ENCODE measurements at regions not wholly inside any gene's neighbourhood (a gene's known extent, or its start where the extent isn't known, plus 50 kb on each side); places are given as distances from the start of the nearest gene placed in this dataset.

GRCh38 chr12:87086118-87086891, 830.1 kb upstream of the MGAT4C start:
- Histone ChIP-seq H3K9ac (ENCODE audit: low read length) (no peak overlapping the region), H3K79me2 (ENCODE audit: insufficient read depth, low read length) (no peaks in the 10 kb centered on the region), H3K4me2 (ENCODE audit: low read length) (no peak overlapping the region), H3K9me3 (ENCODE audit: insufficient read depth, low read depth, low read length) (no peaks in the 10 kb centered on the region), H3K36me3 (ENCODE audit: insufficient read depth, low read length) (no peaks in the 10 kb centered on the region), H2AFZ (ENCODE audit: low read depth, low read length) (no peak overlapping the region), H3K27me3 (ENCODE audit: insufficient read depth, low read length) (no peaks in the 10 kb centered on the region), H3K27ac (ENCODE audit: low read depth, low read length) (no peak overlapping the region), H4K20me1 (ENCODE audit: insufficient read depth, low read length) (no peaks in the 10 kb centered on the region), H3K4me3 (ENCODE audit: insufficient read depth, low read depth, low read length) (no peak overlapping the region), H3K4me1 (ENCODE audit: insufficient read depth, low read length) (no peaks in the 10 kb centered on the region)
- no peaks in the 10 kb centered on the region for H3K36me3 Mint-ChIP-seq (ENCODE audit: low read depth, unreplicated experiment)
- FAIRE-seq (no peak), DNase-seq (ENCODE audit: low read depth) (peak; percentile 16)
- TF ChIP-seq CTCF (IDR thresholded peaks at IDR 0.05; ENCODE audit: insufficient read depth, low read depth, low read length) = no peak
- no peak for TF ChIP-seq EZH2 (IDR thresholded peaks at IDR 0.05; ENCODE audit: insufficient read depth, low read length)
- no peaks in the 10 kb centered on the region for H3K4me1 Mint-ChIP-seq (ENCODE audit: low read depth, unreplicated experiment)
- no peaks in the 10 kb centered on the region for H3K27me3 Mint-ChIP-seq (ENCODE audit: low read depth, unreplicated experiment)
- H3K27ac Mint-ChIP-seq (ENCODE audit: unreplicated experiment) = no peak overlapping the region
- no peak overlapping the region for H3K4me3 Mint-ChIP-seq (ENCODE audit: unreplicated experiment)
- no peaks in the 10 kb centered on the region for H3K9me3 Mint-ChIP-seq (ENCODE audit: unreplicated experiment)

- TF ChIP-seq EZH2 (IDR thresholded peaks at IDR 0.05; ENCODE audit: insufficient read depth, low read length) = no peak
- TF ChIP-seq CTCF (IDR thresholded peaks at IDR 0.05; ENCODE audit: insufficient read depth, low read depth, low read length) = no peak
- DNase-seq (ENCODE audit: low read depth) (no peak), FAIRE-seq (no peak)
- Histone ChIP-seq H3K4me2 (ENCODE audit: low read length) (no peak overlapping the region), H3K27me3 (ENCODE audit: insufficient read depth, low read length) (no peaks in the 10 kb centered on the region), H3K27ac (ENCODE audit: low read depth, low read length) (no peak overlapping the region), H2AFZ (ENCODE audit: low read depth, low read length) (no peak overlapping the region), H3K4me1 (ENCODE audit: insufficient read depth, low read length) (no peaks in the 10 kb centered on the region), H4K20me1 (ENCODE audit: insufficient read depth, low read length) (no peaks in the 10 kb centered on the region), H3K79me2 (ENCODE audit: insufficient read depth, low read length) (no peaks in the 10 kb centered on the region), H3K36me3 (ENCODE audit: insufficient read depth, low read length) (no peaks in the 10 kb centered on the region), H3K9ac (ENCODE audit: low read length) (no peak overlapping the region), H3K9me3 (ENCODE audit: insufficient read depth, low read depth, low read length) (no peaks in the 10 kb centered on the region), H3K4me3 (ENCODE audit: insufficient read depth, low read depth, low read length) (no peak overlapping the region)
- Mint-ChIP-seq H3K4me1 (ENCODE audit: low read depth, unreplicated experiment) (no peaks in the 10 kb centered on the region), H3K27me3 (ENCODE audit: low read depth, unreplicated experiment) (no peaks in the 10 kb centered on the region), H3K9me3 (ENCODE audit: unreplicated experiment) (no peaks in the 10 kb centered on the region), H3K27ac (ENCODE audit: unreplicated experiment) (no peak overlapping the region), H3K36me3 (ENCODE audit: low read depth, unreplicated experiment) (no peaks in the 10 kb centered on the region), H3K4me3 (ENCODE audit: unreplicated experiment) (no peak overlapping the region)
Observed at GRCh38 chr12:87085286-87085685, 829.1 kb upstream of the MGAT4C start.

- H3K4me3 ChIP-seq (ENCODE audit: insufficient read depth, low read depth, low read length) = no peak overlapping the region
- H3K4me1 ChIP-seq (ENCODE audit: insufficient read depth, low read length) = no peaks in the 10 kb centered on the region
- Mint-ChIP-seq H3K4me1 (ENCODE audit: low read depth, unreplicated experiment) (no peaks in the 10 kb centered on the region), H3K4me3 (ENCODE audit: unreplicated experiment) (no peak overlapping the region), H3K9me3 (ENCODE audit: unreplicated experiment) (no peaks in the 10 kb centered on the region), H3K36me3 (ENCODE audit: low read depth, unreplicated experiment) (no peaks in the 10 kb centered on the region), H3K27ac (ENCODE audit: unreplicated experiment) (no peak overlapping the region), H3K27me3 (ENCODE audit: low read depth, unreplicated experiment) (no peaks in the 10 kb centered on the region)
- DNase-seq (ENCODE audit: low read depth) (no peak), FAIRE-seq (no peak)
- no peaks in the 10 kb centered on the region for H3K27me3 ChIP-seq (ENCODE audit: insufficient read depth, low read length)
- H3K9ac ChIP-seq (ENCODE audit: low read length) = no peak overlapping the region
- no peak overlapping the region for H3K4me2 ChIP-seq (ENCODE audit: low read length)
- H4K20me1 ChIP-seq (ENCODE audit: insufficient read depth, low read length) = no peaks in the 10 kb centered on the region
- H3K36me3 ChIP-seq (ENCODE audit: insufficient read depth, low read length) = no peaks in the 10 kb centered on the region
- H3K9me3 ChIP-seq (ENCODE audit: insufficient read depth, low read depth, low read length) = no peaks in the 10 kb centered on the region
- no peaks in the 10 kb centered on the region for H3K79me2 ChIP-seq (ENCODE audit: insufficient read depth, low read length)
- TF ChIP-seq CTCF (IDR thresholded peaks at IDR 0.05; ENCODE audit: insufficient read depth, low read depth, low read length) = no peak
- no peak for TF ChIP-seq EZH2 (IDR thresholded peaks at IDR 0.05; ENCODE audit: insufficient read depth, low read length)
- no peak overlapping the region for H3K27ac ChIP-seq (ENCODE audit: low read depth, low read length)
- no peak overlapping the region for H2AFZ ChIP-seq (ENCODE audit: low read depth, low read length)
Observed at GRCh38 chr12:87082756-87083155, 826.6 kb upstream of the MGAT4C start.

All from astrocyte (in vitro differentiated cells and primary cell).